ENCODE measurements at regions not wholly inside any gene's neighbourhood (a gene's known extent, or its start where the extent isn't known, plus 50 kb on each side); places are given as distances from the start of the nearest gene placed in this dataset.

GRCh38 chr3:107035176-107035575 is 342.1 kb upstream of the CCDC54 start:
- no peaks in the 10 kb centered on the region for H3K27me3 Mint-ChIP-seq

GRCh38 chr3:107044677-107045076 is 332.6 kb upstream of the CCDC54 start:
- no peak overlapping the region for H3K27ac Mint-ChIP-seq
- no peak overlapping the region for H3K4me3 Mint-ChIP-seq
- Histone ChIP-seq H3K27ac (ENCODE audit: insufficient read depth, low read length, poor library complexity, severe bottlenecking) (no peak overlapping the region), H3K27me3 (ENCODE audit: control insufficient read depth, insufficient read depth, low read length) (no peaks in the 10 kb centered on the region), H3K4me3 (ENCODE audit: low read depth, low read length) (no peak overlapping the region), H3K36me3 (ENCODE audit: control insufficient read depth, insufficient read depth, low read length) (no peaks in the 10 kb centered on the region), H3K9me3 (ENCODE audit: control insufficient read depth in 2 of 2, low read length in 2 of 2) (no peaks in the 10 kb centered on the region), H3K4me1 (ENCODE audit: control insufficient read depth, insufficient read depth, low read length, poor library complexity, severe bottlenecking) (no peaks in the 10 kb centered on the region)
- no peak for DNase-seq
- no peaks in the 10 kb centered on the region for H3K4me1 Mint-ChIP-seq
- H3K9me3 Mint-ChIP-seq, result peaks cover 0 to 6% (median 0%) of the 10 kb centered on the region in 7 donors
- no peak for ATAC-seq (ENCODE audit: low read depth in 2 of 2)
- H3K36me3 Mint-ChIP-seq, result no peaks in the 10 kb centered on the region
- H3K27me3 Mint-ChIP-seq, result no peaks in the 10 kb centered on the region

More at GRCh38 chr3:107035176-107035575, 342.1 kb upstream of the CCDC54 start:
- DNase-seq (no peak), ATAC-seq (ENCODE audit: low read depth in 2 of 2) (no peak)
- no peak overlapping the region for H3K4me3 Mint-ChIP-seq
- peaks cover 2 to 18% (median 7%) of the 10 kb centered on the region in 7 donors for H3K9me3 Mint-ChIP-seq
- H3K4me1 Mint-ChIP-seq, result no peaks in the 10 kb centered on the region
- no peaks in the 10 kb centered on the region for H3K36me3 Mint-ChIP-seq
- Histone ChIP-seq H3K4me3 (ENCODE audit: low read depth, low read length) (no peak overlapping the region), H3K4me1 (ENCODE audit: control insufficient read depth, insufficient read depth, low read length, poor library complexity, severe bottlenecking) (no peaks in the 10 kb centered on the region), H3K27ac (ENCODE audit: insufficient read depth, low read length, poor library complexity, severe bottlenecking) (no peak overlapping the region), H3K9me3 (ENCODE audit: control insufficient read depth in 2 of 2, low read length in 2 of 2) (peaks cover 0 to 4% of the 10 kb centered on the region in 2 experiments), H3K27me3 (ENCODE audit: control insufficient read depth, insufficient read depth, low read length) (no peaks in the 10 kb centered on the region), H3K36me3 (ENCODE audit: control insufficient read depth, insufficient read depth, low read length) (no peaks in the 10 kb centered on the region)
- no peak overlapping the region for H3K27ac Mint-ChIP-seq

- Histone ChIP-seq H3K27me3 (ENCODE audit: control insufficient read depth, insufficient read depth, low read length) (no peaks in the 10 kb centered on the region), H3K9me3 (ENCODE audit: control insufficient read depth in 2 of 2, low read length in 2 of 2) (no peaks in the 10 kb centered on the region), H3K27ac (ENCODE audit: insufficient read depth, low read length, poor library complexity, severe bottlenecking) (no peak overlapping the region), H3K4me1 (ENCODE audit: control insufficient read depth, insufficient read depth, low read length, poor library complexity, severe bottlenecking) (no peaks in the 10 kb centered on the region), H3K36me3 (ENCODE audit: control insufficient read depth, insufficient read depth, low read length) (no peaks in the 10 kb centered on the region), H3K4me3 (ENCODE audit: low read depth, low read length) (no peak overlapping the region)
- Mint-ChIP-seq H3K4me1 (no peaks in the 10 kb centered on the region), H3K9me3 (peaks cover 0 to 4% (median 0%) of the 10 kb centered on the region in 7 donors), H3K27ac (no peak overlapping the region), H3K27me3 (no peaks in the 10 kb centered on the region), H3K36me3 (no peaks in the 10 kb centered on the region), H3K4me3 (no peak overlapping the region)
- DNase-seq (no peak), ATAC-seq (ENCODE audit: low read depth in 2 of 2) (no peak)
Measured at GRCh38 chr3:107045791-107046190, 331.4 kb upstream of the CCDC54 start.

- Histone ChIP-seq H3K4me1 (ENCODE audit: control insufficient read depth, insufficient read depth, low read length, poor library complexity, severe bottlenecking) (no peaks in the 10 kb centered on the region), H3K36me3 (ENCODE audit: control insufficient read depth, insufficient read depth, low read length) (no peaks in the 10 kb centered on the region), H3K4me3 (ENCODE audit: low read depth, low read length) (no peak overlapping the region), H3K9me3 (ENCODE audit: control insufficient read depth in 2 of 2, low read length in 2 of 2) (no peaks in the 10 kb centered on the region), H3K27me3 (ENCODE audit: control insufficient read depth, insufficient read depth, low read length) (peaks cover 2% of the 10 kb centered on the region), H3K27ac (ENCODE audit: insufficient read depth, low read length, poor library complexity, severe bottlenecking) (no peak overlapping the region)
- no peaks in the 10 kb centered on the region for H3K36me3 Mint-ChIP-seq
- no peak for ATAC-seq (ENCODE audit: low read depth in 2 of 2)
- H3K27me3 Mint-ChIP-seq, result peaks cover 5% of the 10 kb centered on the region
- no peak overlapping the region for H3K27ac Mint-ChIP-seq
- no peak for DNase-seq
- H3K9me3 Mint-ChIP-seq, result no peaks in the 10 kb centered on the region
- H3K4me3 Mint-ChIP-seq, result no peak overlapping the region
- no peaks in the 10 kb centered on the region for H3K4me1 Mint-ChIP-seq
Measured at GRCh38 chr3:107055181-107055942, 321.9 kb upstream of the CCDC54 start.

- ATAC-seq (ENCODE audit: low read depth in 2 of 2), result no peak
Measured at GRCh38 chr3:107061466-107061865, 315.8 kb upstream of the CCDC54 start.

GRCh38 chr3:107062310-107062709 is 314.9 kb upstream of the CCDC54 start:
- Histone ChIP-seq H3K9me3 (ENCODE audit: control insufficient read depth in 2 of 2, low read length in 2 of 2) (no peaks in the 10 kb centered on the region), H3K36me3 (ENCODE audit: control insufficient read depth, insufficient read depth, low read length) (no peaks in the 10 kb centered on the region), H3K27me3 (ENCODE audit: control insufficient read depth, insufficient read depth, low read length) (peaks cover 4% of the 10 kb centered on the region), H3K4me1 (ENCODE audit: control insufficient read depth, insufficient read depth, low read length, poor library complexity, severe bottlenecking) (no peaks in the 10 kb centered on the region), H3K4me3 (ENCODE audit: low read depth, low read length) (no peak overlapping the region), H3K27ac (ENCODE audit: insufficient read depth, low read length, poor library complexity, severe bottlenecking) (no peak overlapping the region)
- H3K4me1 Mint-ChIP-seq, result peaks cover 0 to 8% (median 2%) of the 10 kb centered on the region in 4 donors
- ATAC-seq (ENCODE audit: low read depth in 2 of 2) (no peak), DNase-seq (no peak)
- H3K27ac Mint-ChIP-seq, result no peak overlapping the region
- H3K27me3 Mint-ChIP-seq, result peaks cover 8% of the 10 kb centered on the region
- H3K36me3 Mint-ChIP-seq, result no peaks in the 10 kb centered on the region
- H3K9me3 Mint-ChIP-seq, result no peaks in the 10 kb centered on the region
- no peak overlapping the region for H3K4me3 Mint-ChIP-seq

More at GRCh38 chr3:107061466-107061865, 315.8 kb upstream of the CCDC54 start:
- H3K27me3 ChIP-seq (ENCODE audit: control insufficient read depth, insufficient read depth, low read length), result peaks cover 4% of the 10 kb centered on the region
- H3K36me3 ChIP-seq (ENCODE audit: control insufficient read depth, insufficient read depth, low read length), result no peaks in the 10 kb centered on the region
- no peak for DNase-seq
- no peak overlapping the region for H3K27ac ChIP-seq (ENCODE audit: insufficient read depth, low read length, poor library complexity, severe bottlenecking)
- Mint-ChIP-seq H3K4me3 (no peak overlapping the region), H3K36me3 (no peaks in the 10 kb centered on the region), H3K4me1 (peaks cover 0 to 8% (median 2%) of the 10 kb centered on the region in 4 donors), H3K27ac (no peak overlapping the region), H3K9me3 (no peaks in the 10 kb centered on the region), H3K27me3 (peaks cover 11% of the 10 kb centered on the region)
- no peaks in the 10 kb centered on the region for H3K4me1 ChIP-seq (ENCODE audit: control insufficient read depth, insufficient read depth, low read length, poor library complexity, severe bottlenecking)
- no peaks in the 10 kb centered on the region for H3K9me3 ChIP-seq (ENCODE audit: control insufficient read depth in 2 of 2, low read length in 2 of 2)
- no peak overlapping the region for H3K4me3 ChIP-seq (ENCODE audit: low read depth, low read length)

- no peak overlapping the region for H3K4me3 Mint-ChIP-seq
- Histone ChIP-seq H3K4me1 (ENCODE audit: control insufficient read depth, insufficient read depth, low read length, poor library complexity, severe bottlenecking) (no peaks in the 10 kb centered on the region), H3K27ac (ENCODE audit: insufficient read depth, low read length, poor library complexity, severe bottlenecking) (no peak overlapping the region), H3K9me3 (ENCODE audit: control insufficient read depth in 2 of 2, low read length in 2 of 2) (no peaks in the 10 kb centered on the region), H3K36me3 (ENCODE audit: control insufficient read depth, insufficient read depth, low read length) (no peaks in the 10 kb centered on the region), H3K4me3 (ENCODE audit: low read depth, low read length) (no peak overlapping the region), H3K27me3 (ENCODE audit: control insufficient read depth, insufficient read depth, low read length) (peaks cover 4% of the 10 kb centered on the region)
- H3K27me3 Mint-ChIP-seq, result peaks cover 6% of the 10 kb centered on the region
- H3K4me1 Mint-ChIP-seq, result peaks cover 0 to 8% (median 2%) of the 10 kb centered on the region in 4 donors
- H3K27ac Mint-ChIP-seq, result no peak overlapping the region
- H3K9me3 Mint-ChIP-seq, result no peaks in the 10 kb centered on the region
- no peaks in the 10 kb centered on the region for H3K36me3 Mint-ChIP-seq
- no peak for DNase-seq
- ATAC-seq (ENCODE audit: low read depth in 2 of 2), result no peak
Measured at GRCh38 chr3:107062787-107063186, 314.5 kb upstream of the CCDC54 start.

- no peak for ATAC-seq (ENCODE audit: low read depth in 2 of 2)
- Mint-ChIP-seq H3K4me1 (peaks cover 0 to 8% (median 2%) of the 10 kb centered on the region in 4 donors), H3K4me3 (no peak overlapping the region)
Measured at GRCh38 chr3:107063351-107063750, 313.9 kb upstream of the CCDC54 start.

More at GRCh38 chr3:107063351-107063750, 313.9 kb upstream of the CCDC54 start:
- Histone ChIP-seq H3K27me3 (ENCODE audit: control insufficient read depth, insufficient read depth, low read length) (peaks cover 4% of the 10 kb centered on the region), H3K9me3 (ENCODE audit: control insufficient read depth in 2 of 2, low read length in 2 of 2) (no peaks in the 10 kb centered on the region), H3K4me1 (ENCODE audit: control insufficient read depth, insufficient read depth, low read length, poor library complexity, severe bottlenecking) (no peaks in the 10 kb centered on the region), H3K36me3 (ENCODE audit: control insufficient read depth, insufficient read depth, low read length) (no peaks in the 10 kb centered on the region), H3K4me3 (ENCODE audit: low read depth, low read length) (no peak overlapping the region), H3K27ac (ENCODE audit: insufficient read depth, low read length, poor library complexity, severe bottlenecking) (no peak overlapping the region)
- H3K36me3 Mint-ChIP-seq, result no peaks in the 10 kb centered on the region
- peaks cover 6% of the 10 kb centered on the region for H3K27me3 Mint-ChIP-seq
- DNase-seq, result no peak
- no peaks in the 10 kb centered on the region for H3K9me3 Mint-ChIP-seq
- no peak overlapping the region for H3K27ac Mint-ChIP-seq
